Spleen (tissue), 11 donors: ENCODE measurements at regions not wholly inside any gene's neighbourhood (a gene's known extent, or its start where the extent isn't known, plus 50 kb on each side); places are given as distances from the start of the nearest gene placed in this dataset.

Source experiments
- DNase-seq: peaks from one replicate; pipeline ENCODE4 v3.0.0-alpha.2; 2020
- H3K27ac ChIP-seq, 8 donors: fragments of 200-600 bp; sonication (generic) in 7 of 8; 1 replicate in 4 of 8; 2 replicates in 4 of 8; pipeline versions ENCODE4 v1.5.0 to v1.8.0; 2016 to 2021; ENCODE audit warnings: inconsistent platforms in 4 of 8, mild to moderate bottlenecking in 4 of 8, moderate library complexity in 1 of 8
- H3K27me3 ChIP-seq, 7 donors: fragments of 200-600 bp; sonication (generic) in 6 of 7; replicated peaks in 1 of 7; 1 replicate in 4 of 7; 2 replicates in 3 of 7; pipeline versions ENCODE4 v1.5.0 to v1.8.0; 2016 to 2021; ENCODE audit warnings: inconsistent platforms in 3 of 7, mild to moderate bottlenecking in 1 of 7
- H3K36me3 ChIP-seq, 6 donors: fragments of 200-600 bp; sonication (generic) in 5 of 6; 1 replicate in 4 of 6; 2 replicates in 2 of 6; pipeline versions ENCODE4 v1.5.0 to v1.8.0; 2016 to 2021; ENCODE audit warnings: inconsistent platforms in 2 of 6
- H3K4me1 ChIP-seq, 6 donors: fragments of 200-600 bp; sonication (generic) in 5 of 6; 1 replicate in 3 of 6; 2 replicates in 3 of 6; pipeline versions ENCODE4 v1.5.0 to v1.8.0; 2016 to 2021; ENCODE audit warnings: inconsistent platforms in 3 of 6
- H3K4me3 ChIP-seq, 8 donors: fragments of 200-600 bp; sonication (generic) in 7 of 8; 1 replicate in 4 of 8; 2 replicates in 4 of 8; pipeline versions ENCODE4 v1.5.0 to v1.8.0; 2016 to 2021; ENCODE audit warnings: inconsistent platforms in 4 of 8, mild to moderate bottlenecking in 4 of 8, moderate library complexity in 2 of 8
- H3K9me3 ChIP-seq, 8 donors: fragments of 200-600 bp; sonication (generic) in 7 of 8; 1 replicate in 4 of 8; 2 replicates in 4 of 8; pipeline versions ENCODE4 v1.5.0 to v1.8.0; 2016 to 2021; ENCODE audit warnings: inconsistent platforms in 4 of 8
- CTCF ChIP-seq, 11 experiments: fragments of 200-600 bp in 7 of 11; fragments of 450-650 bp in 4 of 11; sonication (generic) in 4 of 11; IDR thresholded peaks in 8 of 11; conservative IDR thresholded peaks in 3 of 11; 1 replicate in 7 of 11; 2 replicates in 4 of 11; pipeline versions ENCODE4 v1.4.0 to v1.8.0; 2016 to 2021; ENCODE audit warnings: antibody characterized with exemption in 11 of 11, inconsistent platforms in 4 of 11, mild to moderate bottlenecking in 1 of 11
- POLR2A ChIP-seq, 3 donors: fragments of 450-650 bp; IDR thresholded peaks; one replicate each; pipeline ENCODE4 v1.5.1; 2017; ENCODE audit warnings: antibody characterized with exemption in 3 of 3, mild to moderate bottlenecking in 1 of 3
- POLR2AphosphoS5 ChIP-seq, 3 donors: sonication (generic); formaldehyde crosslinking; IDR thresholded peaks; one replicate each; pipeline ENCODE4 v1.5.1; 2017; ENCODE audit warnings: antibody characterized with exemption in 3 of 3
- WGBS, 5 donors: extraction: QIAGEN DNeasy Blood & Tissue Kit in 3 of 5; methylation state at CpG; one replicate each; pipeline versions ENCODE4 v1.1.5 to v1.1.7; 2013 to 2018; 5-methylcytosine and 5-hydroxymethylcytosine counted together
- intact Hi-C: fragments of 100-400 bp; cut with DNase I; formaldehyde crosslinking; loops from one replicate; pipeline ENCODE4 v1.15.0; 2023; ENCODE audit warnings: low total_unique reads
- donor health status: healthy with polysubstance abuse.
- donor health status: DM: no; HTN: no; CAD: no; lungs with moderate emphysema.
- donor health status: DM: no; HTN: no; CAD: no.
- donor health status: Bipolar disorder and iron deficiency.
- donor health status: healthy.
- donor health status: DM: no; HTN: no; CAD: no.
- donor health status: DM: yes; HTN: yes; CAD: no.

GRCh38 chr6:139472351-139473015 is 98.0 kb upstream of the CITED2 start:
- no peaks in the 10 kb centered on the region for H3K36me3 ChIP-seq
- H3K4me1 ChIP-seq = peaks cover 0 to 35% (median 8%) of the 10 kb centered on the region in 6 donors
- H3K9me3 ChIP-seq = no peaks in the 10 kb centered on the region
- peak overlapping the region in 4 of 8 donors; percentile 4 to 52 (median 18) for H3K27ac ChIP-seq
- intact Hi-C loops = no loop called here
- TF ChIP-seq CTCF (IDR thresholded peaks at IDR 0.05 in 8 of 11, conservative IDR thresholded peaks at IDR 0.05 in 3 of 11) (no peak), POLR2AphosphoS5 (IDR thresholded peaks at IDR 0.05) (no peak), POLR2A (IDR thresholded peaks at IDR 0.05) (no peak)
- no peak overlapping the region for H3K4me3 ChIP-seq
- no peak for DNase-seq
- WGBS, 5 donors = 72 to 90% (median 81%) methylated on average over 12 of the region's 12 CpGs
- no peaks in the 10 kb centered on the region for H3K27me3 ChIP-seq

- Histone ChIP-seq H3K27me3 (no peaks in the 10 kb centered on the region), H3K27ac (no peak overlapping the region), H3K4me1 (peaks cover 0 to 35% (median 8%) of the 10 kb centered on the region in 6 donors), H3K9me3 (no peaks in the 10 kb centered on the region), H3K4me3 (no peak overlapping the region), H3K36me3 (no peaks in the 10 kb centered on the region)
- 90 to 97% (median 93%) methylated on average over 8 of the region's 8 CpGs for WGBS, 5 donors
- TF ChIP-seq POLR2AphosphoS5 (IDR thresholded peaks at IDR 0.05) (no peak), CTCF (IDR thresholded peaks at IDR 0.05 in 8 of 11, conservative IDR thresholded peaks at IDR 0.05 in 3 of 11) (no peak), POLR2A (IDR thresholded peaks at IDR 0.05) (no peak)
- intact Hi-C loops = no loop called here
- no peak for DNase-seq
These were observed 96.5 kb upstream of the CITED2 start for GRCh38 chr6:139470997-139471396.

GRCh38 chr6:139468178-139468819 is 93.9 kb upstream of the CITED2 start:
- peaks cover 0 to 14% (median under 1%) of the 10 kb centered on the region in 6 donors for H3K4me1 ChIP-seq
- intact Hi-C loops = no loop called here
- H3K27ac ChIP-seq = no peak overlapping the region
- TF ChIP-seq POLR2A (IDR thresholded peaks at IDR 0.05) (no peak), POLR2AphosphoS5 (IDR thresholded peaks at IDR 0.05) (no peak)
- DNase-seq = no peak
- no peaks in the 10 kb centered on the region for H3K9me3 ChIP-seq
- WGBS, 5 donors = 60 to 72% (median 67%) methylated on average over 4 of the region's 4 CpGs
- no peak overlapping the region for H3K4me3 ChIP-seq
- H3K36me3 ChIP-seq = no peaks in the 10 kb centered on the region
- H3K27me3 ChIP-seq = no peaks in the 10 kb centered on the region

- intact Hi-C loops = no loop called here
- Histone ChIP-seq H3K36me3 (no peaks in the 10 kb centered on the region), H3K27me3 (no peaks in the 10 kb centered on the region), H3K4me1 (peaks cover 0 to 7% (median 0%) of the 10 kb centered on the region in 6 donors), H3K4me3 (no peak overlapping the region), H3K27ac (no peak overlapping the region), H3K9me3 (no peaks in the 10 kb centered on the region)
- DNase-seq = no peak
- WGBS, 5 donors = 81 to 86% (median 82%) methylated on average over 7 of the region's 7 CpGs
- TF ChIP-seq CTCF (IDR thresholded peaks at IDR 0.05 in 8 of 11, conservative IDR thresholded peaks at IDR 0.05 in 3 of 11) (no peak), POLR2A (IDR thresholded peaks at IDR 0.05) (no peak), POLR2AphosphoS5 (IDR thresholded peaks at IDR 0.05) (no peak)
These were observed 83.0 kb upstream of the CITED2 start for GRCh38 chr6:139457476-139457875.
